ENCODE measurements at regions not wholly inside any gene's neighbourhood (a gene's known extent, or its start where the extent isn't known, plus 50 kb on each side); places are given as distances from the start of the nearest gene placed in this dataset.

DNA sequence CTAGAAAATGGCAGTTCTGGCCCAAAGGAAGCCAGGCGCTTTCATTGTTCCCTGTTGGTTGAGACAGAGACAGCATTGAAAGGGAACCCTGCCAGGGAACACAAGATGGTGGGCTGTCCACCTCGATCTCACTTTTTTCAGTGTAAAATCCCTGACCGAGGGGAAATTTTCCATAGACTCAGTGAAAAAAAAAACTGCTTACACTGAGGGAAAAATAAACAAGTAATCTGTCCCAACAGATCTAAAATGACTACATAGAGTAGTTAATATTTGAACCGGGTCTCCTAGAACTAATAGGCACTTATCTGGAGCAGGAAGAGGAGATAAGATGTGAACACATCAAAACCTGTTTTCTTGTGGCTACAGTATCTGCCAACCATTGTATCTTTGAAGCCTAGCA is 763.4 kb upstream of the GOLIM4 start:
- no peak for DNase-seq (ENCODE audit: low read depth in 3 of 3, low spot score in 2 of 3)

DNA sequence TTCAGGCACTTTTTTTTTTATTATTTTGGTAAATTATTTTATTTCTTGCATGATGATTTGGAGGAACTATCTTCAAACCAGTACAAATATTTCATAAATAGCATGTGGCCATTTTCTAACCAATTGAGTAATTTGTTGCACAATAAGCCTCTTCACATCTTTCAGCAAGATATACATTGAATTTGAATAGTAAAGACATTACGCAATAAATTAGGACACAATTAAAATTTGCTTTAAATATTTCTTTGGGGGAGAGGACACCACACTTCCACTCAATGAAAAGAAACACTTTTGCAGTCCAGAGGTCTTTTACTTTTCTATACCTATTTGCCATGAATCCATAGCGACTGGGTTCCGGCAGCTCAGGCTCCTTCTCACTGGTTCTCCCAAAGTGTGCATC is 762.6 kb upstream of the GOLIM4 start:
- no peak for DNase-seq (ENCODE audit: low read depth in 3 of 3, low spot score in 2 of 3)

DNA sequence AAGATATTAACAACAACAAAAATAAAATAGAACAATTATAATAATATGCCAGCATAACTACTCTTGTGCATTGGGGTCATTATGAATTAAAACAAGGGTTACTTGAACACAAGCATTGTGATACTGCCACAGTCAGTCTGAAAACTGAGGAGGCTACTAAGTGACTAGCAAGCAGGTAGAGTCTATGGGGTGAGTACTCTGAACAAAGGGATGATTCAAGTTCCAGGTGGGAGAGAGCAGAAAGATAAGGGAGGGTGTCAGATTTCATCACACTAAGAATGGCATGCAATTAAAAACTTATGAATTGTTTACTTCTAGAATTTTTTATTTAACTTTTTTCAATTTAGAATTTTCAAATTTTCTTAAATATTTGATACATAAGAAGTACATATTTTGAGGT is 754.4 kb upstream of the GOLIM4 start:
- DNase-seq (ENCODE audit: low read depth in 3 of 3, low spot score in 2 of 3) = no peak

DNA sequence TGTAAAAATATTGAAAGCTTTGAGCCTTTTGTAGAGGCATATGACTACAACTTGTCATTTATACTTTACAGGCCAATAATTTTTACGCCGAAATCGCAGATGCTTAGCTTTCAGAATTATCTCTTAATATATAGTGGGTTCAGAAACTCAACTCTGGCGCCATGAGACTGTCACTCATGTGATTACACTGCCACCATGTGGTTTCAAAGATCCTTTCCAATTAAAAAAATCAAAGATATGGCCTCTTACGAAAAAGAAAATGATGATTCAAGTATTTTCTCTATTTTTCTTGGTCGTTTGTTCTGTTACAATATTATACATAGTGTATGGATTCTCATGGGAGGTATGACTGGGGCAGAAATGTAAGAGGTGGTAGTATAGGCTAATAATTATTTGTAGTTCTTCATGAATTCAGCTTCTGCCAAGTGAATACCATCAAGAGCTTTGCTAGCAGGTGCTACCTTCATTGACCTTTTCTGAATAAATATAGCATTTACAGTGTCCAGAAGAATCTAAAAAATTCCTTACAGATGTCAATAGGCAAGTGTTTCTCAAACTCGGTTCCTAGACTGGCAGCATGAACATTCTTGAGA is 751.7 kb upstream of the GOLIM4 start:
- no peak for DNase-seq (ENCODE audit: low read depth in 3 of 3, low spot score in 2 of 3)

DNA sequence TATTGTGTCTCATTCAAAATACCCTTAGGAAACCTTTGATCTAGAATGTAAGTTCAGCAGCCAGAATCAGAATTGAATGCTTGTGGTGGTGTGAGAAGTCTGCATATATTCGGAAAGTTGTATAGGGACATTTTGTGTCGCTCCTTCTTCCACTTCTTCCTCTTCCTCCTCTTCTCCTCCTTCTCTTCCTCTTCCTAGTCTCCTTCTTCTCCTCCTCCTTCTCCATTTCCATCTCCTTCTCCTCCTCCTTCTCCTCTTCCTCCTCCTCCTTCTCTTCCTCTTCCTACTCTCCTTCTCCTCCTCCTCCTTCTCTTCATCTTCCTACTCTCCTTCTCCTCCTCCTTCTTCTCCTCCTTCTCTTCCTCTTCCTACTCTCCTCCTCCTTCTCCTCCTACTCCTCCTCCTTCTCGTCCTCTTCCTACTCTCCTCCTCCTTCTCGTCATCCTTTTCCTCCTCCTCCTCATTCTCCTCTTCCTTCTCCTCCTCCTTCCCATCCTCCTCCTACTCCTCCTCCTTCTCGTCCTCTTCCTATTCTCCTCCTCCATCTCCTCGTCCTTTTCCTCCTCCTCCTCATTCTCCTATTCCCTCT is 749.3 kb upstream of the GOLIM4 start:
- DNase-seq (ENCODE audit: low read depth in 3 of 3, low spot score in 2 of 3) = no peak

DNA sequence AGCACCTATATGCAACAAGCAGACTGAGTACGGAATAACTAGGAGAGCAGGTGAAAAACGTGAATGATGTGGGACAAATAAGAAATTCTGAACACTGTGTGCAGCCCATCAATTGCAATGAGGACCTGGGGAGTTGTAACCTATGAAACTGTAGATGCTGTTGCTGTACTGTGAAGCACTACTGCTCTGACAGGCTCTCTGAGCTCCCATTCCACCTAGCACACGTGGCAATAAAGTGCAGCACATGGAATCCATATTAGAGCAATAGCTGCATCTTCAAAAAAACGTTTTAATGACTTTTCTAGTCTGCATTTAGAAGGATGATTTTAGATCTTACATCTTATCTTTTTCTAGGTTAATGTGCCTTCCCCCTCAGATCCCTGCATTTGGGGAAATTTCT is 748.7 kb upstream of the GOLIM4 start:
- DNase-seq (ENCODE audit: low read depth in 3 of 3, low spot score in 2 of 3) = no peak

DNA sequence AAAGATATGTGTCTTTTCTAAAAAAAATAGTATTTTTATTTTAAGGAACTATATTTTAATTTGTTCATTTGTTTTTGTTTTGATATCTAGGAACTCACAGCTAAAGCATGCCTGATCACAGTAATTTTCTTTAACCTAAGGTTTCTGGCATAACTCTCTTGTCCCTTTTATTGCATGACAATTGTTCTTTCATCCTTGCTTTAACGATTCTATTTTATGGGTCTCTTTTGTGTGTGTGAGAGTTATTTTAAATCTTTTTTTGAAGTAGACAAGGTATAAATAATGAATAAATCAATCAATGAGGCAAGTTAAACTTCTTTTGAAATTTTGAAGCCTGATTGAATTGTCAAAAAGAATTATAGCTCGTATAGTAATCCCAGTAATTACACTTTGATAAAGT is 747.8 kb upstream of the GOLIM4 start:
- DNase-seq (ENCODE audit: low read depth in 3 of 3, low spot score in 2 of 3) = no peak

DNA sequence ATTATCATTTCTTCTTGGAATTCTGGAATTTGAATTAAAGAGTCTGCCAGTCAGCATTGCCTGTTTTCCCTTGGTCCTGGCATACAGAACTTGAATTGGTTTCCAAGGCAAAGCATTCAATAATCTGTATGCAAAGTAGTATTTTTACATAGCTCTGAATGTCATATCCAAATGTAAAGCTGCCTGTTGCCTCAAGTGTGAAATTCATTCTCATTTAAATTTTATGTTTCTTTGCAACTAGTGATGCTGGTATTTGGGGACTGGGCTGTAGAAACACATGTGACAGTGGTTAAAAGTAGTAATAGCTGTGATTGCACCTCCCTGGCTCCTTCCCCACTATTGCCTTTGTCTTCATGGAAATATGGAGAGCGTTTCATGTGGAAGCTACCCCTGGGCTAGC is 743.9 kb upstream of the GOLIM4 start:
- no peak for DNase-seq (ENCODE audit: low read depth in 3 of 3, low spot score in 2 of 3)

DNA sequence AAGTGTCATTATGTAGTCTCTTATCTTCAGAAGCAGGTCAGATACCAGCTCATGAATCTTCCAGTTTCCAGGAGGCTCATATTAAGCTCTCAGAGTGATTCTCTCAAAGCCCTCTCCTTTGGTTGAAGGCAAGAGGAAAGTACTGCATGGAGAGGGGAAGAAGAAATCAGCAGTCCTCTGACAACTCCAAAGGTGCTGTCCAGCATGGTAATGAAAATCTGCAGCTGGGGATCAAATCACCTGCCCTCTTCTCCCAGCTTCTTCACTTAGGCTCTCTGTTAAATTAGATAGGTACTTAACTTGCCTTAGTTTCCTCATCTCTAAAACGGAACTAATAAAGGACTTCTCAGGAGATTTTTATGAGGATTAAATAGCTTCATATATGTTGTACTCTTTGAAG is 738.8 kb upstream of the GOLIM4 start:
- DNase-seq (ENCODE audit: low read depth in 3 of 3, low spot score in 2 of 3) = no peak

DNA sequence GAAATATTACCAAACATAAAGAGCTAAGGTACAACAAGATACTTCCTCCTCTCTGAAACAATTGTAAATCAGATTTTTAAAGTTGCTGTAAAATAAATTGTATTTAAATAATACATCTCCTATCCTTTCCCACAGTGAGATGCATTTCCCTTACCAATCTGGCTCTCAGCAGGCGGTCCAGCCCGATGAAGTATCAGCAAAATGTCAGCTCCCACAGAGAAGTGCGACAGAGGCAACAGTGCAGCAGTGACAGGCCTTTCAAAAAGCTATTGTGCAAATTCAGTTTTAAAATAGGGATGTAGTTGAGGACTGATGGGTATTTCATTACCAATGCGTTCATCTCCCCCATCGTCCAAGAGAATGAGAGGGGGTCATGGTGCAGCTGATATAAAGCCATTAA is 733.2 kb upstream of the GOLIM4 start:
- DNase-seq (ENCODE audit: low read depth in 3 of 3, low spot score in 2 of 3) = no peak

DNA sequence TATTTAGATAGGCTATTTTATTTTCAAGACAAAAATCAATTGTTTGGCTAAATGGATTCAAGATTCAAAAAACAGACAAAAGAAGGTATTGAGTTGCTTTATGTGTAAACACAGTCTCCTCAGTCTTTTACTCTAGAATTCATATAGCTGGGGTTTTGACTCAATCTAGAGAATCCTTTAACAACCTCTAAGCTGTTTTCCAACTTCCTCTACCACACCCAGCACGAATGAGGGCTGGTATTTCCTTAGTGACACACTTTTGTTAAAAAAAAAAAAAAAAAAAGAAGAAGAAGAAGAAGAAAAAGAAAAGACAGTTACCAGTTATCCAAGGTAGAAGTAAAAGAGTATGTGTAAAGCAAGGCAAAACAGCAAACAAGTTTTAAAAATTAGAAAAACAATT is 732.8 kb upstream of the GOLIM4 start:
- no peak for DNase-seq (ENCODE audit: low read depth in 3 of 3, low spot score in 2 of 3)

DNA sequence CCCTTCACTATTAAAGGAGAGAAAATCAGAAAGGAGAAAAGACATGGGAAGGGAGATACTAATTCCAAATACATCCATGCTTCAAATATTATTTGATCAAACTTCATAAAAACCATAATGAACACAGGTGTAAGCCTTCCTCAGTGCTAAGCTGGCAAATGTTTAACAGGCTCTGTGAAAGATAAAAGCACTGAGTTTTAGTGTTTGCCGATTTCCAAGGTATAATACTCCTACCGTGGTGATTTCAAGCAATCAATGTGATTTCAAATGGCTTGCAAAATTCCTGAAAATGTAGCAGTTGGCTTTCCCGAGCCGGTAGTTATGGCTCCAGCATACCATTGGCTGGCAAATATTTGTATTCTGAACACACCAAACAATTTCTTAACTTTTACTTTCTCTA is 732.3 kb upstream of the GOLIM4 start:
- no peak for DNase-seq (ENCODE audit: low read depth in 3 of 3, low spot score in 2 of 3)

DNA sequence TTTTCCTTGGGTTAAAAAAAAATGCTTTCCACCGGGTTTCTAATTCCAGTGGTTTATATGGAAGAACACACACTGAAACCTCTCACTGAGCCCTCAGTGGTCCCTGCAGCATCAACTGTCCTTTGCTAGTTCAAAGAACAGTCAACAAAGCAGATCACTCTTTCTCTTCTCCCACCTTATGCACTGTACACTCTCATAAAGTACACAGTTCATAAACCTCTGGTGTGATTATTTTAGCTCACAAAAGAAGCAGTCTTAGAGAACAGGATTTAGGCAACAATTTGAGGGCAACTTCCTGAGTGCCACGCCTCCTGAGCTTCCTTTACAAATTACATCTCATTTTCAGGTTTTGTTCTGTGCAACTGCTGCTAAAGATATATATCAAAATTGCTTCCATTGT is 728.4 kb upstream of the GOLIM4 start:
- no peak for DNase-seq (ENCODE audit: low read depth in 3 of 3, low spot score in 2 of 3)

DNA sequence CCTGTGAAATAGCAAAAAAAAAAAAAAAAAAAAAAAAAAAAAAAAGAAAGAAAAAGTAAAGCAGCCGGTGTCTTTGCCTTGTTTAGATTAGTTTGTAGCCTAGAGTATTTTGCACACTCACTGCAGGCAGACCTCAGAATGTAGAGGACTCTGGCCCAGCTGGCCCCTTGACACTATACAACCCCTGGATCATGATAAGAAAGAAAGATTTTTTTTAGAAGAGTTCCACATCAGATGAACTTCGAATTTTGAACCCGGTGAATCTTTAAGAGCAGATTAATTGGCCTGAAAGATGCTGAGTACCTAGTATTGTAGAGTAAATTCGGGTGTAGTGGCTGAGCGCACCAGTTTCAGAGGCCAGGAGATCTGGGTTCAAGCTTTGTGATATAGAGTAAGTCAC is 727.7 kb upstream of the GOLIM4 start:
- DNase-seq (ENCODE audit: low read depth in 3 of 3, low spot score in 2 of 3) = no peak

DNA sequence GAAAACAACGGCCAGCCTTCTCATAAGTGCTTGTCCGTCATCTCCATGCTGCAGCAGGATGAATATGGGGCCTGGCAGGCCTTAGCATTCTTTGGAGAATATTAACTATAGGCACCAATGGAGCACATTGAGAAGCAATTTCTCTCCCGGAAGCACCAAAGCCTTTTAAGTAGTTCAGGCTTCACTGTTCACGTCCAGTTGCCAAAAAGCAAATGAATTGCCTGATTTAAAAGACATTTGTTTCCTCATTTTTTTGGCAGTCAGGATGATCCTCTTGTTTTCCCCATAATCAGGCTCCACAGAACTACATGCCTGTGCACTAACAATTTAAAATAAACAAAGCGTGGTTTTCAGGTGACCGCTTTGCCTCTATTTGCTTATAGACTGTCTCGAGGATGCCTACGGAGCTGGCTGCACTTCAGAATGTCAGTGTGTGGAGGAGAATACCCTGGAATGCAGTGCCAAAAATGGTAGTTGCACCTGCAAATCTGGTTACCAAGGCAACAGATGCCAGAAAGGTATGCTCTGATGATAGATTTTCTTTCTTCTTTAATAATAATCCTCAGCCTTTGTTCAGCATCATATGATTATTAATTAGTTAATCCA is 725.2 kb upstream of the GOLIM4 start:
- no peak for DNase-seq (ENCODE audit: low read depth in 3 of 3, low spot score in 2 of 3)

DNA sequence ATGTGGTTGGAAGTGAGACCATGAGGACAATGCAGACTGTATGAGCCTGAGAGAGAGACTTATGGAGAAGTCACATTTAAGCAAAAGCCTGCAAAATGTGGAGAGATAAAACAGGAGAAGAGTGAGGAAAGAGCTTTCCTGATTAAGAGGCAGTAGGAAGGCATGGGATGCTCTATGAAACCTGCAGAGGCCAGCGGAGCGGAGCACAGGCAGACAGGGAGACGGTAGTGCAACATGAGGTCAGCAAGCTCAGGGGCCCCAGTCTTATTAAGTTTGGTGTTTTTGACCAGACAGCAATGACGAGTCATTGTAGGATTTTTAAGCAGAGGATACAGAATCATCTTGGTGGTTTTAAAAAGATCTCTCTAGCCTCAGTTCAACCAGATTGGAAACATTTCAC is 721.5 kb upstream of the GOLIM4 start:
- no peak for DNase-seq (ENCODE audit: low read depth in 3 of 3, low spot score in 2 of 3)

DNA sequence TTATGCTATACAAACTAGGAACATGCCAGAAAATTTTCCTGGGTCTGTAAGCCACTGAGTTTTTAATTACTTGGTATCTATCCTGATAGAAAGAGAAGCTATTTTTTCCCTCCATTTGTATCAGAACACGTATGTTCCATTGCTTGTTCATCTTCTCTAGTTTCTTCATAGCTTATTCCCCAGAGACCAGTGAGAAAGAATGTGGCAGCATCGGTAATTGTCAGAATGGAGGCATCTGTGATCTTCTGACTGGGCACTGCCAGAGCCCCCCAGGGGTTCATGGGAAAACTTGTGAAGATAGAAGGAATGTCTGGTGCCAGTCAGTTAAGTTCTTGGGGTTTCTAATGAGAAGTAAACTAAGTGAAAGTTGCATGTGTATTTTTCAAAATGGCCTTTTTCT is 720.2 kb upstream of the GOLIM4 start:
- DNase-seq (ENCODE audit: low read depth in 3 of 3, low spot score in 2 of 3) = no peak

DNA sequence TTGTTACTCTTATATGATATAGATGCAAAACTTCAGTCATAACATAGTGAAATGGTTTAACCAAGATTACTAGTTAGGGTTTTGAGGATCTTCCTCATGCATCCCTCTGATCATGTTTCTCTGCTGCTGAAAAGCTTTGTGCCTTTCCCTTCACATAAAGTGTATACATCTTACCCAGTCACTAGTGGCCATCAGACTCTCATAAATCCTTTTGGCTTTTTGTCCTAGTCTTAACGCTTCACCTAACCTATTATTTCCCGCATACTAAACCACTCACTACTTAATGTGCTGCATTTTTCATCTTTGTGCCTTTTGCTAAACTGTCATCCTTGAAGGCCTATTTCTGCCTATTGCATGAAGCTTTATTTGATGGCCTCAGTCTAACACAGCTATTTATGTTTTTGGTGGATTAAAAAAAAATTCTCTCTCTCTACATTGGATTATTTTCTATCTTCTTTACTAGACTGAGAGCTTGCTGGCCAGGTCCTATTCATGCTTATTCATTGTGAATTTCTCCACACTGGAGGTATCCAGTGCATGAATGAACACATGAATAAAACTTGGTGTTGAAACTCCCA is 717.6 kb upstream of the GOLIM4 start:
- DNase-seq (ENCODE audit: low read depth in 3 of 3, low spot score in 2 of 3) = no peak

DNA sequence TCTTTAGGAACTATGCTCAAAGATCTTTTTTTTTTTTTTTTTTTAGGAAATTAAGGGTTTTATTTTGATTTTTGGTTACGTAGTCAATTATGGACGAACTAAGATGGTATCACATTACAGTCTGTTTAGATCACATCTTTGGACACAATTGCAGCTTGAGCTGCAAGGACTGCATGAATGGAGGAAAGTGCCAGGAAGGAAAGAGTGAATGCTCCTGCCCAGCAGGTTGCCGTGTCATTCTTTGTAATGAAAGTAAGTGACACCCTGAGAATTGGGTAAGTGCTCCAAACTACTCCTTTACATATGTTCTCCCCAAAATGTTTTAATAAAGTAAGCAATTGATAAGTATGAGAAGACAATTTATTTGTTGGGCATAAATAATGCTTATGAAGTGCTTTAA is 716.5 kb upstream of the GOLIM4 start:
- no peak for DNase-seq (ENCODE audit: low read depth in 3 of 3, low spot score in 2 of 3)

DNA sequence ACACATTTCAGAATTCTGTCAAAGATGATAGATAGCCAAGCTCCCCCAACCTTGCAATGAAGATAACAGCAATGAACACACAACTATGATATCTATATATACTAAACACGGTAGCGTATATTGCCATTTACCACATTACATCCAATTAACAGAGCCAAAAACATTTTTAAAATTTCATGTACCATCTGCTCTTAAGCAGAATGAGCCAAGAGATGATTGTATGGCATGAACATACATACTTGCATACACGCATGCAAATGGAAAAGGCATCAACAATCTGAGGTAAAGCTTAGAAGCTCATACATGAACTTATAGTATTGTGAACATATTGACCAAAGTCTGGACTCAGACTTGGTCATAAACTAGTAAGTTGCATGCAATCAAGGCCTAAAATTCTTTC is 712.9 kb upstream of the GOLIM4 start:
- no peak for DNase-seq (ENCODE audit: low read depth in 3 of 3, low spot score in 2 of 3)

DNA sequence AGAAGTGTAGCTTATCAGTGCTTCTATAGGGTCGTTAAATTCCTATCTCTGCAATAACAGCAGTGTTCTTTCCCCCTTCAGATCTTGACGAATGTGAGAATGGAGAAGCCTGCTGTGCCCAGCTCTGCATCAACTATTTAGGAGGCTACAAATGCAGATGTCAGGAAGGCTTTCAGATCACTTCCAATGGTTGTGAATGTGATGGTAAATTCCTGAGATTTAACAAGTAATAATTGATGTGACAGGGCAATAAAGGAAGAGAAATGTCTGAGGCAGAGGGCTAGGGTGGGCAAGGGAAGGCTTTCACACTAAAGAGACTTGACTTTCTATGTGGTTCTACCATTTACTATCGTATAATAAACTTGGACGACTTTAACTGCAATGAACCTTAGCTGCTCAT is 711.7 kb upstream of the GOLIM4 start:
- no peak for DNase-seq (ENCODE audit: low read depth in 3 of 3, low spot score in 2 of 3)

DNA sequence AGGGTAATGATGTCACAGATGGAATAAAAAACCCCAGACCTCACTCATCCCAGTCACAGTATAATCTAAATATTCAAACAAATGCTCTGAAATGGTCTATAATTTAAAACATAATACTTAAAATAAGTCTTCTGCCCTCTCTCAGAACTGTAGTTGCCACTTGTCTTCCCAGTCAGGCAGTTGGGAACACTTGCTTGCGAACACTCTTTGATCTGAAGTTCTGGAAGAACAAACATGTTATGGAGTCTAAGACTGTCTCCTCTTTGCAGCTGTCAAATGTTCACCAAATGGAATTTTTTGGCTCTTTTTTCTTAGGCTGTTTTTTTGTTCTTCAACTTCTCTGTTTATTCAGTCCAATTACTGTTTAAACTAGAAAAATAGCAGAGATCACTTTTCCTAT is 711.1 kb upstream of the GOLIM4 start:
- no peak for DNase-seq (ENCODE audit: low read depth in 3 of 3, low spot score in 2 of 3)

DNA sequence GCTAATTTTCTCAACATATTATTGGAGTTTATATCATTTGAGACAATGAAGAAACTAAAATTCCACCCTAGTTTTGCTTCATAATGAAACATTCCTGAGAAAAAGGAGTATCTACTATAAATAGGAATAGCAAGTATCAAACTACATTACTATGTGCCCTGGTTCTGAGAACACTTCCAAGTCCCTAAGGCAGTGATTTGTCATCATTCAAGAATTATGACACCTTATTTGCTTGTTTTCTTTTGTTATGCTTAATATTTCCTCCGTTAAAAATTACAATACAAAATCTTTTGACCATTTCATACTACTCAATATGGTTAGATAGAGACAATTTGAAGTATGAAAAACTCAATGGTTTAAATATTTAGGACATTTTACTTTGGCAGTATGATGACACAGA is 707.8 kb upstream of the GOLIM4 start:
- DNase-seq (ENCODE audit: low read depth in 3 of 3, low spot score in 2 of 3) = no peak
